HUES6 (cell line): ENCODE measurements at regions not wholly inside any gene's neighbourhood (a gene's known extent, or its start where the extent isn't known, plus 50 kb on each side); places are given as distances from the start of the nearest gene placed in this dataset.
A peak's percentile ranks its signal among the peaks of the same experiment; 100 is the strongest.
"Not testable (repeated sequence)": the region's sequence is repeated elsewhere in the genome, so short reads cannot be mapped to it uniquely, and the experiment has no call there.

ENCODE experiments used
- H3K27ac ChIP-seq: 2 replicates; pipeline ENCODE4 v1.7.0; 2013; ENCODE audit warnings: low read depth, mild to moderate bottlenecking, low read length, inconsistent platforms
- H3K27me3 ChIP-seq: 2 replicates; pipeline ENCODE4 v1.6.1; 2013; ENCODE audit warnings: low read length; ENCODE audit not compliant: control insufficient read depth, insufficient read depth
- H3K36me3 ChIP-seq: 2 replicates; pipeline ENCODE4 v1.6.1; 2013; ENCODE audit warnings: low read length; ENCODE audit not compliant: control insufficient read depth, insufficient read depth
- H3K4me1 ChIP-seq: 2 replicates; pipeline ENCODE4 v1.6.1; 2013; ENCODE audit warnings: low read length; ENCODE audit not compliant: control insufficient read depth, insufficient read depth
- H3K4me3 ChIP-seq: 2 replicates; pipeline ENCODE4 v1.5.1; 2013; ENCODE audit warnings: low read depth, low read length
- H3K9ac ChIP-seq: one replicate; pipeline ENCODE4 v1.6.1; 2013; ENCODE audit warnings: mild to moderate bottlenecking, low read length
- H3K9me3 ChIP-seq: 2 replicates; pipeline ENCODE4 v1.6.1; 2013; ENCODE audit warnings: low read depth, low read length; ENCODE audit not compliant: control insufficient read depth, insufficient read depth

DNA sequence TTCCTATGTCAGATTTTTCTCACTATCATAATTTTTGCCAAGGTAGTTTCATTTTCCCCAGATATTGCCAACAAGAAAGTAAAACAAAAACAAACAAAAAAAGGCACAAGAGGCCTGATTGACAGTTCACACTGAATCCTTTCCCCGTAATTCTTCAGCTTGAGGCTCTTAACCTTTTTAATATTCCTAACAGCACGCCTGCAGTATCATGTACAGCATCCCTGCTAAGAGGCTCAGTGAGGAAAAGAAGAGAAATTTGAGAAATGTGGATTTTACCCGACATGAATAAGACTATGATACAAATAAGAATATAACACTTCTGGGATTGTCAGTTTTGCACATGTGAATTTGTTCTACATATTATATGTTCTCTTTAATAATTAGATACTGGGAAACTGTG, 182.4 kb upstream of the CDK1 start:
- no peak overlapping the region for H3K27ac ChIP-seq
- H3K27me3 ChIP-seq: no peaks in the 10 kb centered on the region
- no peak overlapping the region for H3K9ac ChIP-seq
- no peaks in the 10 kb centered on the region for H3K9me3 ChIP-seq
- H3K4me3 ChIP-seq: no peak overlapping the region
- H3K36me3 ChIP-seq: no peaks in the 10 kb centered on the region
- 0 out of 2 replicates have a peak, but pooled peaks cover 3% of the 10 kb centered on the region for H3K4me1 ChIP-seq

DNA sequence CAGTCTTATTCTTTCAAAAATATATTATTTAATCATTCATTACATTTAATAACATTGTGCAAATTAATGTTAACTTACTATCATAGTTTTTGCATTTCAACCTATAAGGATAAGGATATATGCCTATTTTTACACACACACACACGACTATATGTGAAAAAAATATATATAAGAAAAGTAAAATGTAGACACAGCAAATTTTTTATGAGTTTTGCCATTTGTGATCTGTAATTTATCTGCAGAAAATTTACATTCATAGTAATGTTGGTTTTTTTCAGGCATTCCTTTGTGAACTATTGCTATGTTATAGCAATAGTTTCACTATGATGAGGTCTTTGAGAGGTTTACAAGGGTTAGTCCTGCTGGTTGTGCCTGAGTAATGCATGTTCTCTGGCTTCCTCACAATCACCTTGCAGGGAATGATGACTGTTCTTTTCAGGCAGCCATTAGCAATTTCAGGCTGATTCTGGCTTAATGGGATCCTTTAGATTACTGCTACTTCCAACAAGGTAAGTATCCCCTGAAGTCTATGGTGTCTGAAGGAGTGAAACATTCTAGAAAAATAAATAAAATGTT, 183.7 kb upstream of the CDK1 start:
- H3K4me3 ChIP-seq: no peak overlapping the region
- no peaks in the 10 kb centered on the region for H3K9me3 ChIP-seq
- no peak overlapping the region for H3K9ac ChIP-seq
- H3K27me3 ChIP-seq: no peaks in the 10 kb centered on the region
- H3K27ac ChIP-seq: no peak overlapping the region
- no peaks in the 10 kb centered on the region for H3K36me3 ChIP-seq
- H3K4me1 ChIP-seq: 0 out of 2 replicates have a peak, but pooled peaks cover 3% of the 10 kb centered on the region

DNA sequence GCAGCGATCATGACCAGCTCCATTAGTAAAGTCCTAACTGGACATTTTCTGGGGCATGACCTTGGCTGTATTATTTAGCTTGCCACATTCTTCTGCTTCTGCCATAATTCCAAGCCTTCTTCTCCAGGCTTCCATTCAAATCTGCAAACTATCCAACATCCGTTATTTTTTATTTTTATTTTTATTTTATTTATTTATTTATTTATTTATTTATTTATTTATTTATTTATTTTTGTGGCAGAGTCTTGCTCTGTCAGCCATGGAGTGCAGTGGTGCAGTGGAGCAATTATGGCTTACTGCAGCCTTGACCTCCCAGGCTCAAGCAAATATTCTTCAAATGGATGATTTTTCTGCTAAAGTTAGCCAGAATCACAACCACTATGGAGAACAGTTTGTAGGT, 187.2 kb upstream of the CDK1 start:
- Histone ChIP-seq H3K9me3 (no peaks in the 10 kb centered on the region), H3K4me3 (no peak overlapping the region), H3K27ac (no peak overlapping the region), H3K36me3 (no peaks in the 10 kb centered on the region), H3K9ac (no peak overlapping the region), H3K4me1 (0 out of 2 replicates have a peak, but pooled peaks cover 3% of the 10 kb centered on the region), H3K27me3 (no peaks in the 10 kb centered on the region)

DNA sequence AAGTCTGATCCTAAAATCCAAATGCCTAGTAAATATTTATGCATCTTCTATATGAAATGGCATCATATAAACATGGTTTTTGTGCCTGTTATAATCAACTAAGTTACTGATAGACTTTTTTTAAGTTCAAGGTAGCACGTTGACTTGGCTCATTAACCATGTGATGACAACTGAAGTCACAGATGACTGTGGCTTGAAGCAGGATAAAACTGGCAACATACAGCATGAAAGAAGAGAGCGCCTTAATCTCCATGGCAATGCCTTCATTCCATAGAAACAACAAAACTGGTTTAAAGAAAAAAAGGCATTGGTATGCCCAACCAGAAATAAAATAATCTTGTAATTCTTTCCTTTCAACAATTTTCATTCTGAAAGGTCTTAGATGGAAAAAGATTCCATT, 188.9 kb upstream of the CDK1 start:
- H3K4me3 ChIP-seq: no peak overlapping the region
- H3K9ac ChIP-seq: no peak overlapping the region
- H3K27me3 ChIP-seq: no peaks in the 10 kb centered on the region
- H3K4me1 ChIP-seq: no peaks in the 10 kb centered on the region
- no peaks in the 10 kb centered on the region for H3K9me3 ChIP-seq
- H3K36me3 ChIP-seq: no peaks in the 10 kb centered on the region
- no peak overlapping the region for H3K27ac ChIP-seq

DNA sequence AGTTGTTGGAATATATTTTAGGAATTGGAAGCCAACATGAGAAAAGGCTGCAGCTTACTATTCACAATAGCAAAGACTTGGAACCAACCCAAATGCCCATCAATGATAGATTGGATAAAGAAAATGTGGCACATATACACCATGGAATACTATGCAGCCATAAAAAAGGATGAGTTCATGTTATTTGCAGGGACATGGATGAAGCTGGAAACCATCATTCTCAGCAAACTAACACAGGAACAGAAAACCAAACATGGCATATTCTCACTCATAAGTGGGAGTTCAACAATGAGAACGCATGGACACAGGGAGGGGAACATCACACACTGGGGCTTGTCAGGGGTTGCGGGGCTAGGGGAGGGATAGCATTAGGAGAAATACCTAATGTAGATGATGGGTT, 192.1 kb upstream of the ANK3 start:
- H3K27me3 ChIP-seq, H3K36me3 ChIP-seq, H3K9me3 ChIP-seq, H3K4me1 ChIP-seq, H3K27ac ChIP-seq, H3K9ac ChIP-seq, H3K4me3 ChIP-seq: not testable (repeated sequence)

DNA sequence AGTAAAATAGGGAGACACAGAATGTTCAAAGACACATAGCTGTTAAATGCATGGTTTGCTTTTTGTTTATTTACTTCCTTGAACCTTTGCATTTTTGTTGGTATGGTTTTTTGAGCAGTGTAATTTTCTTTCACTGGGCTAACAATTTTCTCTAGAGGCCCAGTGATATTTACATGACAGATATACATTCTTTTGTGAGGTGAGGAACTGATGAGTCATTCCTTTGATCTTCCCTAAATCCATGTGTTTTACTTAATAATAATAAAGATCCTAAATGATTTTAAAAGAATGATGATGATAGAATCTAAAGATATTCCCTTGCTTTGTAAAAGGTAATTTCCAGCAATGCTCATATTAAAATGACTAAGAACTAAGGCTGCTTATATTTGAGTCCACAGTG, 188.5 kb upstream of the ANK3 start:
- no peaks in the 10 kb centered on the region for H3K36me3 ChIP-seq
- H3K27ac ChIP-seq: no peak overlapping the region

DNA sequence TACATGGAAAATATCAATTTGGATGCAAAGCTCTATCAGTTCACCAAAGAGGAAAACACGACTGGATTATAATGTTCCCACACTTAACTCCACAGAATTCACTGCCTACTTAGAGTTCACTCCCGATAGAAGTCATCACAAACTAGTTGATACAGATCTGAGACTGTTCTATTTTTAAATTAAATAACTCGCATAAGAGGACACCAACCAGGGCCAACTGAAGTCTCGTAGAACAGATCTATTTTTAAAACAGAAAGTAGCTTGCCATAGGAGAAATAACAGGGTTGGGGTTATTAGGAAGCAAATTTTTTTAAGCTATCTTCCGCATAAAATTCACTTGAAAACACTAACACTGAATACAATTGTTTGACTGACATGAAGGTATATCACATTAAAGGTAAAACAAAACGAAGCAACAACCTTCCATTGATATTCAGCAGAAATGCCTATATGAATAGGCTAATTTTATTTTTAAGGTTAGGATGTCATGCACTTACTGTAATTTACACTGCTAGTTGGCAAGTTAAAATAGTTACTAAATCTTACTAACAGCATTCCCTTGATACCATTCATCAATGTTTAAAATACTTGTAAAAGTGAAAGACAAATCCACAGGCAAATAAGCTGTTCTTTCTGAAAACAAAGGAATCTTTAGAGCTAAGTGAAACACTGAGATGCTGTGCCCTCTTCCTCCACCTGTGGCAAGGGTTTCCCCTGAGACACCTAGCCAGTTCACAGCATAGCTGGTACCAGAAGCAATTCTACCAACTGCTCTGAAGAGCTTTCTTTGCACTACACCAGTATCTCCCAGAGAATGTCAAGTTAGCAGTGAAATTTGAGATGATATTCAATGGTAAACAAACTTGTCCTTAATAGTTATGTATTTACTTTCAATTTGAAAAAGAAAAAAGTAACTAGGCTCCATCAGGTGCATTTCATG, 186.7 kb upstream of the ANK3 start:
- H3K9ac ChIP-seq: no peak overlapping the region

More for the DNA sequence above, 188.5 kb upstream of the ANK3 start:
- Histone ChIP-seq H3K27me3 (no peaks in the 10 kb centered on the region), H3K4me1 (peaks cover 14% of the 10 kb centered on the region), H3K9ac (no peak overlapping the region), H3K4me3 (no peak overlapping the region), H3K9me3 (peaks cover 12% of the 10 kb centered on the region)

DNA sequence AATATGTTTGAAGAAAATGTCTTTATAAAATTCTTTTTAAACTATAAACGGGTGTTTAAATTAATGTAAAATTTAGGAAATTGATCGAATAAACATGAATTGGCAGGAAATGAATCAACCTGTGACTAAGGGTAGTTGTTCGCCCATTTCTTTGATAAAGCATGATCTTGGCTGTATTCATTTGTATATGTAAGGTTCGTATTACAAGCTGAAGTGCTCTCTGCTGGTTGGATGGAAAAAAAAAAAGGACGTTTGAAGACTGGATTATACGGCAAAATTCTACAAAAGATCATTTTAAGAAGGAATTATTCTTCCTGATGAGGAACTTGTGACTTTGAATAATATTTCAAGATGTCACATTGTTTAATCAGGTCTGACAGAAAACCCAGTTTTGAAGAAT, 185.4 kb upstream of the ANK3 start:
- no peak overlapping the region for H3K9ac ChIP-seq
- no peak overlapping the region for H3K4me3 ChIP-seq

More for the DNA sequence above, 186.7 kb upstream of the ANK3 start:
- Histone ChIP-seq H3K27me3 (no peaks in the 10 kb centered on the region), H3K27ac (no peak overlapping the region), H3K4me1 (peaks cover 29% of the 10 kb centered on the region), H3K36me3 (no peaks in the 10 kb centered on the region), H3K4me3 (no peak overlapping the region), H3K9me3 (peaks cover 12% of the 10 kb centered on the region)

DNA sequence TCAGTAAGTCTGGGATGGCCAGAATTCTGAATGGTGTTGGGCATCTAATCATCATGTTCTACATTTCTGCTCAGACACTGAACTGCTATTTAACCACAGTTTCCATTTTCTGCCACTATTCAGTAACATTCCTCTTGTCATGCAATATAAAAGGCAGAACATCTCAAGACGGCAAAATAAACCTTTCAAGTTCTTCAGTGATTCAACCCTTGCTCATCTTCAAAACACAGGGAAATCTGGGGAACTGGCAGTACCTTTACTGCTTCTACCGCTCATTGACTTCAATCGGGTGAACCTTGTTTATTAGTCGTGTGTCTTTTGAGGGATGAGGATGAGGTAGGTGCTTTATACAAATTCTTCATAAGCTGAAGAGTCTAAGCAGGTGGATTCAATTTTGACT, 184.7 kb upstream of the ANK3 start:
- Histone ChIP-seq H3K27me3 (no peaks in the 10 kb centered on the region), H3K9ac (no peak overlapping the region), H3K27ac (no peak overlapping the region), H3K9me3 (peaks cover 12% of the 10 kb centered on the region), H3K36me3 (no peaks in the 10 kb centered on the region), H3K4me1 (peaks cover 29% of the 10 kb centered on the region), H3K4me3 (no peak overlapping the region)

More for the DNA sequence above, 185.4 kb upstream of the ANK3 start:
- Histone ChIP-seq H3K9me3 (peaks cover 12% of the 10 kb centered on the region), H3K27ac (no peak overlapping the region), H3K27me3 (no peaks in the 10 kb centered on the region), H3K4me1 (peaks cover 29% of the 10 kb centered on the region), H3K36me3 (no peaks in the 10 kb centered on the region)

DNA sequence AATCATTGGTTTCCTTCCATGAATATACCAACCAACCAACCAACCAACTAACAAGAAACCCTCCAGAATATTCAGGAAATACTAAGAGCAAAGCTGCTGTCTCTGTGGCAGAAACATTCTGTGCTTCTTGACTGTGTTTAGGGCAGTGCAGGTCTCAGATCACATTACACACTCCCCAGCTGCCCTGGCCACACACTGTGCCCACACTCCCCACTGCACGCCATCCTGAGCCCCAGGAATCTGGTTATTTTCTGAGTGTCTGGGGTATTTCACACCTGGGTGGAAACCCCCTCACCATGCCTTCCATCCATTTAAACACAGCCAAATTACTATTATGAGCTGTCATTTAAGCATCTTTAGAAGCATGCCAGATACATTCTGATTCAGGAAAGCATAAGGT, 183.7 kb upstream of the ANK3 start:
- no peak overlapping the region for H3K27ac ChIP-seq
- peaks cover 29% of the 10 kb centered on the region for H3K4me1 ChIP-seq
- H3K4me3 ChIP-seq: no peak overlapping the region

DNA sequence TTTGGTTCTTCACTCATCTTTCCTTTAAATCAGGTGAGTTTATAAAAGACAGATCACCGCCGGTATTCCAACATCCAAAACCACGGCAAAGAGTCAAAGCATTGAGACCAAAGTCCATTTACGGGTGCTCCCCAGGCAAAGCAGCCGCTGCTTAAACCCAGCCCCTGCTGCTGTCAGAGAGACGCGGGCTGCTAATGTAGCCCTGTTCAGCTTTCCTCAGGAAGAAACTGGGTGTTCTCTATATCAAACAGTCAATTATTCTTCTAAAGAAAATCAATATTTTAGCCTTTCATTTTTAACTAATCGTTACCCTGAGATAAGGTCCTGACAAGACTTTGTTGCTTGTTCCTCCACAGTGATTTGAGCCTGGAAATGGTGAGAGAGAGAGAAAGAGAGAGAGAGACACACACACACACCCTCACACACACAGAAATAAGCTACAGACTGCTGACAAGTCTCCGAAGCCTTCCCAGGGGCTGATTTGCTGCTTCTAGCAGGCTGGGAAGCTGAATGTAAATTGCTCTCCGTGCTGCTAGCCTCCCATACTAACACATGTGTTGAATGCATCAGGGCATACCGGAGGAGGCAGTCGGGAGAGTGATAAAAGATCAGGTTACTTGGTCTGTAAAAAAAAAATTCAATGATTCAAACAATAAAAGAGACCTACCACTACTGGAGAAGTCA, 183.0 kb upstream of the ANK3 start:
- H3K4me3 ChIP-seq: peak overlapping the region; percentile 39
- H3K36me3 ChIP-seq: no peaks in the 10 kb centered on the region
- H3K27me3 ChIP-seq: no peaks in the 10 kb centered on the region
- peaks cover 29% of the 10 kb centered on the region for H3K4me1 ChIP-seq
- H3K9me3 ChIP-seq: peaks cover 11% of the 10 kb centered on the region
- H3K27ac ChIP-seq: no peak overlapping the region
- no peak overlapping the region for H3K9ac ChIP-seq

More for the DNA sequence above, 183.7 kb upstream of the ANK3 start:
- H3K9me3 ChIP-seq: peaks cover 12% of the 10 kb centered on the region
- no peaks in the 10 kb centered on the region for H3K36me3 ChIP-seq
- no peaks in the 10 kb centered on the region for H3K27me3 ChIP-seq
- H3K9ac ChIP-seq: no peak overlapping the region
